Activated CD4-positive, alpha-beta T cell treated with anti-CD3 and anti-CD28 coated beads for 48 hours (primary cell): ENCODE measurements at regions not wholly inside any gene's neighbourhood (a gene's known extent, or its start where the extent isn't known, plus 50 kb on each side); places are given as distances from the start of the nearest gene placed in this dataset.
A peak's percentile ranks its signal among the peaks of the same experiment; 100 is the strongest.

ENCODE experiments used
- DNase-seq: peaks from one replicate; pipeline ENCODE4 v3.0.0-alpha.2; 2020

- no peak for DNase-seq
Measured at GRCh38 chr17:77636835-77637817, 321.4 kb upstream of the TNRC6C start.

- DNase-seq: no peak
Measured at GRCh38 chr17:77637818-77638575, 320.5 kb upstream of the TNRC6C start.

DNA sequence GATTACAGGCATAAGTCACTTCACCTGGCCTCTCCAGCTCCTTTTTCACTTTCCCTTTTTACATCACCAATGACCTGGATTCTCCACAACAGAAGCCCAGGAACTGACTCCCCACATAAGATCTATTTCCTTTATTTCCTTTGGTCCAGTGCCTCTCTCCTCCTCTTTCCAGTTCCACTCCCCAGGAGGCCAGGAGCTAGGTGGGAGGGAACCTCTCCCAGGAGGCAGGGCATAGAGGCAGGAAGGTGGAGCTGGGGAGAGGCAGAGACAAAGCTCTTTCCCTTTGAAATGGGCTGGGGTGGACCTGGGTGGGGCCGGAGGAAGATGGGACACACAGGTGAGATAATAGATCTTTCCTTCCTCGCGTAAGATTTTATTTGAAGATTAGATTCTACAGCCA is 318.3 kb upstream of the TNRC6C start:
- DNase-seq: no peak

GRCh38 chr17:77640916-77641605 is 317.4 kb upstream of the TNRC6C start:
- no peak for DNase-seq

DNA sequence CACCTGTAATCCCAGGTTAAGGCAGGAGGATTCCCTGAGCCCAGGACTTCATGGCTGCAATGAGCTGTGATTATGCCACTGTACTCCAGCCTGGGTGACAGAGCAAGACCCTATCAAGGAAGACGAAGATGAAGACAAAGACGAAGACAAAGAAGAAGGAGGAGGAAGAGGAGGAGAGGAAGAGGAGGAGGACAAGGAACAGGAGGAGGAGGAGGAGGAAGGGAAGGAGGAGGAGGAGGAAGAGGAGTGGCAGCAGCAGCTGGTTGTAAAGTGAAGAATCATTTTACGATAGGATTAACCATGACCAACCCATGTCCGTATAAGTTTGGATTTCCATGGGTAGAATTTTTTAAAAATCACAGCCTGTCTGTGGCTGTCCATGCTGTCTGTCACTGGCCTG is 316.8 kb upstream of the TNRC6C start:
- no peak for DNase-seq

GRCh38 chr17:77644181-77645071 is 314.1 kb upstream of the TNRC6C start:
- no peak for DNase-seq

DNA sequence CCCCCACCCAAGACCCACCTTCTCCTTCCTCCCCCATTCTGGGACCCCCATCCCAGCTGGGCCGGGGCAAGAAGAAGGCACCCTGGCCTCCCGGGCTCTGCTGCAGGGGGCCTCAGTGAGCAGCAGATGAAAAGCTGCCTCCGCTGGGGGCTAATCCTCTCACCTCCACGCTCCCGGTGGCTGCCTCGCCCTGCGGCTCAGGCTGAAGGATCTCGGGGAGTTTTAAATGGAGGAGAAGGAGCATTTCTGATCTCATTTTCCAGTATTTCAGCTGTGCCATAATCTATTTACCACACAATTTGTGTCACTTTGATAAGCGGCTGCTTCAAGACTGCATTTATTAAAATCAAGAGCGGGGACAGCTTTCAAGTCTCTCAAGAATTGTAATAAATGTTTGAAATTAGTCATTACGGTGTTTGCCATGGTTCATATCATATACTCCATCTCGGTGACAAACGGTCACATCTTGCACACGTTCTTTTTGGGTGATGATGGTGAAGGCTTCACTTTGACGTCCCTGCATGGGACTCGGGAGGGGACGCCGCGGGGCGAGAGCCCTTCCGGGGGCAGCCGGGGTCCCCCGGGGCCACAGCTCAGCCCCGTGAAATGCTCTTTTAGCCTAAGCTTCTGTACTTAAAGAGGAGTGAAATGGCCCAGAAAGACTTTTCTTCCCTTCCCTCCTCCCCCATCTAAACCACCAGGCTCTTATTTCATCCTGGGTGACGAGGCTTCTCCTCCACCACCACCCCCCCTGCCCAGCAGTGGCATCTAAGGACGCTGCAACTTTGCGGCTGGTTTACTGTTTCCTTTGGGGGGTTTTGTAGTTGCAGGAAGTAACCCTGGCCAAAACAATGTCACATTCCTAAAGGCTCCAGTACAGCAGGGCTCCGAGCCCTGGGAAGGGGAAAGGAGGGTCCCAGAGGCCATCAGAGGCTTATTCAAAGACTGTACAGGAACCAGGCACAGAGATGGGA is 313.1 kb upstream of the TNRC6C start:
- peak; percentile 77 for DNase-seq

DNA sequence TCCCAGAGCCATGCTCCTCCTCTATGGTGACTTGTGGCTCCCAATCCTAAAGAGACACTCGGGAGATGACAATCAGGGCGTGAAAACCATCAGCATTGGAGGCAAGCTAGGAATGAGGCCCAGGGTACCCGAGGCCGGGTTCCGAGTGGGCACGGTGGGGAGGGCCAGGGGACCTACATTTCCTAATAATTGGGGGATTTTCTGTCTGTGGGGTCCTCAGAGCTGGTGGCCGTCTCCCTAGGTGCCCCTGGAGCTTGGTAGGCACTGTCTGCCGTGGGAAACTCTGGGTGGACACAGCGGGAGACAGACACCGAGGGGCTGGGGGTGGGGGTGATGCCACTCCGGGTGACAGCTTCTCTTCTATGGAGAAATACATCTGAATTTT is 312.5 kb upstream of the TNRC6C start:
- DNase-seq: no peak

DNA sequence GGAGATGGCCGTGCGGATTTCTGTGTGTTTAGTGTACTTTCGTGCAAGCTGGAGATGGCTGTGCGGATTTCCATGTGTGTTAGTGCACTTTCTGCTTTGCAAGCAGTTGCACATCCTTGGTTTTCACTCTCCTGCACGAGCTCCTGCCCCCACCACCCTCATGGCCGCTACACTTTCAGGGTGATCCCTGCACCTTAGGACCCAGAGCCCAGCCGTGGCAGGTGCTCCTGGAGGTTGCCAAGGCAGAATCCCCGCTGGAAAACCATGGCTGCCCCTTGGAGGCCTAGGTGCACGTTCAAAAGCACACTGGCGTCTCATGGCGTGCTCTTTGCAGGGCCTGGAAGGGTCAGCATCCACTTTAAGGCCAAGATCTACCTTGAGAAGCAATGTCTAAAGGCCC is 311.0 kb upstream of the TNRC6C start:
- DNase-seq: no peak

- peak; percentile 28 for DNase-seq
Measured at GRCh38 chr17:77649717-77650211, 308.7 kb upstream of the TNRC6C start.

GRCh38 chr17:77651988-77652387 is 306.5 kb upstream of the TNRC6C start:
- DNase-seq: no peak

GRCh38 chr17:77654296-77654695 is 304.2 kb upstream of the TNRC6C start:
- no peak for DNase-seq

GRCh38 chr17:77654850-77655249 is 303.7 kb upstream of the TNRC6C start:
- no peak for DNase-seq

DNA sequence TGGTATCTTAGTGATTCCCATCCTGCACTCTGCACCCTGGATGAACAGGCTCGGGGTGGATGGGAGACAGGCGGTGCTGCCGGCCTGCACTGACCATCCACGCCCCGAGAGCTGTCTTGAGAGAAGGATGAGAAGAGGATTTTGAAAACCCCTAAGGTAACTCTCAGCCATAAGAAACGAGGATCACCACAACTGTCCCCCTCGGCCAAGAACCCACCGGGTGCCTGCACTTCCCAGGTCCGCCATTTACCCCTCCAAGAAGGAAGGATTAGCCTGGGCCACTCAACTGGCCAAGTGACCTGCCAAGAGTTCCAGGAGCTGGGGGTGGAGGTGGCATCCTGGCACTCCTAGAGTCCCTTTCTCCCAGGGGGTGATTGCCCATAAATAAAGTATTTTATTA is 302.4 kb upstream of the TNRC6C start:
- DNase-seq: no peak

GRCh38 chr17:77657839-77658238 is 300.7 kb upstream of the TNRC6C start:
- no peak for DNase-seq

DNA sequence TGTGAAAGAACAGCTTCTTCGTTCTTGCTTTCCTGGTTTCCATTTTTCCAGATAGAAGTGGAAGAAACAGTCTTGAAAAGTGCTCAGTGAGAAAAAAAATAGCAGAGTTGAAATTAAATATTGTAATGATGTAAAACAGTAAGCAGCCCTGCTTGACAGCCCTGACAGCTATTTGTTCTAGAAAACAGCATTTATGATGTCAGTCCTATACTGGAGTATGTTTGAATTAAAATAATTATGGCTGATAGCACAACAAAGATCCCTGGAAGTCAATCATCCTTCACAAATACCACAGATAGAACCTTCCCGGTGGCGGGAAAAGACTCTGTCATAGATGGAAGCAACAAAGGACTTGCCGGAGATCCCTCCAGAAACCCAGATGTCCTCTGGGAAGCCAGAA is 298.0 kb upstream of the TNRC6C start:
- no peak for DNase-seq

- no peak for DNase-seq
Measured at GRCh38 chr17:77662833-77663232, 295.7 kb upstream of the TNRC6C start.

DNA sequence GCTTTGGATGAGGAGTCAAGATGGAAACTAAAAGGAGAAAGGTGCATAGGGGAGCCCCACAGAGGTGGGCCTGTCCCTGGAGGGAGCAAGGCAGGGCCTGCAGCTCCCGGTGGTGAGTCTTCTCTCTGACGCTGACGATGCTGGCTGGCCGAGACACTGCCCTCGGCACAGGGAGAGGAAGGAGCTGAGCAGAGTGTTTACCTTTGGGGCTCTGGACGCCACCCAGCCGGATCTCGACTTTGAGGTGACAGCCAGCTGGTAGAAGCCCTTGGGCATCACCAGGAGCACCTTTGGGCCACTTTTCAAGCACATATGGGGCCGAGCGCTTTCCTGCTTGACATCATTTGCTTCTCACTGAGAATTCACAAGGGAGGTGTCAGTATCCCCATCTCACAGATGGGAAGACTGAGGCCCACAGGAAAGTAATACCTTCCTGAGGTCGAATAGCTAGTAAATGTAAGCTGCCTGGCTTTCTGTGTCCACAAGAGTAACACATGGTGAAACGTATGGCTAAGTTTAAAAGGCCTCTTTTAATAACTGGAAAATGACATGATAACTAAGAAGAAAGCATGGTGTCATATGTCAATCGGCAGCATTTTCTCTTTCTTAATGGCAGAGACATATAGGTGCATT is 294.3 kb upstream of the TNRC6C start:
- DNase-seq: no peak

- DNase-seq: no peak
Measured at GRCh38 chr17:77665833-77666232, 292.7 kb upstream of the TNRC6C start.

- DNase-seq: no peak
Measured at GRCh38 chr17:77666462-77666861, 292.0 kb upstream of the TNRC6C start.
